Keratinocyte (primary cell): ENCODE measurements at regions not wholly inside any gene's neighbourhood (a gene's known extent, or its start where the extent isn't known, plus 50 kb on each side); places are given as distances from the start of the nearest gene placed in this dataset.

Experiments
- DNase-seq: peaks from one replicate; pipeline ENCODE4 v3.0.0-alpha.2; 2011; ENCODE audit warnings: low read depth, missing footprints, low spot score
- FAIRE-seq: peaks from 2 replicates; lab custom pipeline; 2011; peaks lifted over from hg19 to GRCh38; lab: Jason Lieb, UNC
- H2AFZ ChIP-seq: 2 replicates; pipeline ENCODE4 v1.6.0; 2012; ENCODE audit warnings: low read length, control low read depth, inconsistent platforms; ENCODE audit not compliant: control insufficient read depth
- H3K27ac ChIP-seq: 2 replicates; pipeline ENCODE4 v1.5.1; 2011; ENCODE audit warnings: low read length; ENCODE audit not compliant: control insufficient read depth, insufficient read depth
- H3K27me3 ChIP-seq: 3 replicates; pipeline ENCODE4 v1.6.0; 2011; ENCODE audit warnings: low read length; ENCODE audit not compliant: control insufficient read depth, insufficient read depth; ENCODE audit errors: extremely low read depth
- H3K36me3 ChIP-seq, 2 experiments: 2 replicates in 1 of 2; 3 replicates in 1 of 2; pipeline ENCODE4 v1.5.1; 2011; ENCODE audit warnings: low read length in 2 of 2, mild to moderate bottlenecking in 1 of 2; ENCODE audit not compliant: control insufficient read depth in 2 of 2, insufficient read depth in 2 of 2; ENCODE audit errors: extremely low read depth in 1 of 2
- H3K4me1 ChIP-seq: 3 replicates; pipeline ENCODE4 v1.5.1; 2011; ENCODE audit warnings: low read length; ENCODE audit not compliant: control insufficient read depth, insufficient read depth; ENCODE audit errors: extremely low read depth
- H3K4me2 ChIP-seq: 3 replicates; pipeline ENCODE4 v1.6.0; 2011; ENCODE audit warnings: low read depth, low read length; ENCODE audit not compliant: control insufficient read depth, insufficient read depth; ENCODE audit errors: extremely low read depth
- H3K4me3 ChIP-seq, 3 experiments: fragments of 200-600 bp in 1 of 3; sonication (generic) in 1 of 3; 2 replicates in 2 of 3; 3 replicates in 1 of 3; pipeline ENCODE4 v1.5.1; 2011 to 2016; ENCODE audit warnings: low read length in 3 of 3, mild to moderate bottlenecking in 3 of 3, control low read depth in 2 of 3, inconsistent platforms in 1 of 3, low read depth in 1 of 3, mixed read lengths in 1 of 3, mixed run types in 1 of 3, moderate library complexity in 1 of 3; ENCODE audit not compliant: control insufficient read depth in 2 of 3, insufficient read depth in 2 of 3; ENCODE audit errors: extremely low read depth in 1 of 3
- H3K79me2 ChIP-seq: 2 replicates; pipeline ENCODE4 v1.6.0; 2012; ENCODE audit warnings: low read length; ENCODE audit not compliant: control insufficient read depth, insufficient read depth
- H3K9ac ChIP-seq: 3 replicates; pipeline ENCODE4 v1.6.0; 2011; ENCODE audit warnings: low read length; ENCODE audit not compliant: control insufficient read depth, insufficient read depth; ENCODE audit errors: extremely low read depth
- H3K9me1 ChIP-seq: 3 replicates; pipeline ENCODE4 v1.6.0; 2011; ENCODE audit warnings: low read length; ENCODE audit not compliant: control insufficient read depth, insufficient read depth; ENCODE audit errors: extremely low read depth
- H3K9me3 ChIP-seq: 2 replicates; pipeline ENCODE4 v1.5.1; 2012; ENCODE audit warnings: low read depth, low read length; ENCODE audit not compliant: control insufficient read depth
- H4K20me1 ChIP-seq: 3 replicates; pipeline ENCODE4 v1.6.0; 2011; ENCODE audit warnings: low read length; ENCODE audit not compliant: control insufficient read depth, insufficient read depth; ENCODE audit errors: extremely low read depth
- CTCF ChIP-seq, 3 experiments: IDR thresholded peaks in 1 of 3; conservative IDR thresholded peaks in 1 of 3; optimal IDR thresholded peaks in 1 of 3; 2 replicates in 2 of 3; 3 replicates in 1 of 3; pipeline versions ENCODE3 to v1.5.1; 2011; ENCODE audit warnings: low read length in 3 of 3, mild to moderate bottlenecking in 3 of 3, moderate library complexity in 2 of 3, control low read depth in 1 of 3, inconsistent platforms in 1 of 3; ENCODE audit not compliant: insufficient read depth in 2 of 3; ENCODE audit errors: extremely low read depth in 1 of 3
- EZH2 ChIP-seq: IDR thresholded peaks from one replicate; pipeline ENCODE4 v1.6.1; 2012; ENCODE audit warnings: inconsistent platforms, mild to moderate bottlenecking, low read length, moderate library complexity
- dilution Hi-C: fragments of 300-500 bp; cut with MboI; formaldehyde crosslinking; loops from one replicate; pipeline ENCODE4 v1.7.0; 2020; ENCODE audit warnings: low sequenced_read_pairs; ENCODE audit not compliant: extremely low pct_ligation_motif_present

GRCh38 chr12:58547217-58547616 is 373.1 kb downstream of the LRIG3 start:
- TF ChIP-seq EZH2 = no peak
- TF ChIP-seq CTCF (optimal IDR thresholded peaks at IDR 0.05 in 1 of 3, IDR thresholded peaks at IDR 0.05 in 1 of 3, conservative IDR thresholded peaks at IDR 0.05 in 1 of 3; ENCODE audit: extremely low read depth in 1 of 3, insufficient read depth in 2 of 3, low read length in 3 of 3) = no peak
- H3K9me3 ChIP-seq = no peaks in the 10 kb centered on the region
- H3K4me3 ChIP-seq = no peak overlapping the region
- H3K4me2 ChIP-seq = no peak overlapping the region
- H2AFZ ChIP-seq = no peak overlapping the region
- no peaks in the 10 kb centered on the region for H3K9me1 ChIP-seq
- H3K27ac ChIP-seq = no peak overlapping the region
- H3K79me2 ChIP-seq = no peaks in the 10 kb centered on the region
- no peak for DNase-seq
- dilution Hi-C loops = no loop called here
- no peak overlapping the region for H3K9ac ChIP-seq
- H4K20me1 ChIP-seq = no peaks in the 10 kb centered on the region
- no peaks in the 10 kb centered on the region for H3K27me3 ChIP-seq
- no peaks in the 10 kb centered on the region for H3K36me3 ChIP-seq
- H3K4me1 ChIP-seq = no peaks in the 10 kb centered on the region
- no peak for FAIRE-seq

GRCh38 chr12:58548801-58549200 is 371.5 kb downstream of the LRIG3 start:
- no peak overlapping the region for H3K27ac ChIP-seq
- no peaks in the 10 kb centered on the region for H3K27me3 ChIP-seq
- no peak overlapping the region for H3K4me2 ChIP-seq
- no peaks in the 10 kb centered on the region for H3K4me1 ChIP-seq
- H3K9me1 ChIP-seq = no peaks in the 10 kb centered on the region
- no peak for DNase-seq
- FAIRE-seq = no peak
- H4K20me1 ChIP-seq = no peaks in the 10 kb centered on the region
- no peak overlapping the region for H3K4me3 ChIP-seq
- dilution Hi-C loops = no loop called here
- H3K36me3 ChIP-seq = no peaks in the 10 kb centered on the region
- H3K9me3 ChIP-seq = no peaks in the 10 kb centered on the region
- no peak overlapping the region for H3K9ac ChIP-seq
- TF ChIP-seq EZH2 = no peak
- TF ChIP-seq CTCF (optimal IDR thresholded peaks at IDR 0.05 in 1 of 3, IDR thresholded peaks at IDR 0.05 in 1 of 3, conservative IDR thresholded peaks at IDR 0.05 in 1 of 3; ENCODE audit: extremely low read depth in 1 of 3, insufficient read depth in 2 of 3, low read length in 3 of 3) = no peak
- H3K79me2 ChIP-seq = no peaks in the 10 kb centered on the region
- H2AFZ ChIP-seq = no peak overlapping the region
